ENCODE measurements at regions not wholly inside any gene's neighbourhood (a gene's known extent, or its start where the extent isn't known, plus 50 kb on each side); places are given as distances from the start of the nearest gene placed in this dataset.

- TF ChIP-seq CTCF (conservative IDR thresholded peaks at IDR 0.05) (no peak), EZH2 (IDR thresholded peaks at IDR 0.05; ENCODE audit: low read depth) (no peak)
Measured at GRCh38 chr3:182257361-182257760, 535.9 kb upstream of the ATP11B start.

Data from PC-9 (cell line).